Panc1 (cell line): ENCODE measurements at regions not wholly inside any gene's neighbourhood (a gene's known extent, or its start where the extent isn't known, plus 50 kb on each side); places are given as distances from the start of the nearest gene placed in this dataset.

Source experiments
- ATAC-seq: fragments of 200-7000 bp; cut with Tn5 transposase; 2 replicates; pipeline ENCODE4 v1.9.1; 2020; ENCODE audit warnings: mild to moderate bottlenecking, moderate library complexity
- BruUV-seq: library from RNA; stranded (reverse); fragments of 400-500 nt; replicated peaks from 2 replicates; lab custom pipeline; 2021; lab: Mats Ljungman, UMichigan
- CTCF ChIA-PET: fragments of 300-600 bp; sonication (Branson Sonifier 250); formaldehyde crosslinking; loops from one replicate; lab custom pipeline; 2022; ENCODE audit warnings: antibody characterized with exemption; lab: Charles Lee
- POLR2A ChIA-PET: fragments of 300-600 bp; sonication (Branson Sonifier 250); formaldehyde crosslinking; loops from one replicate; lab custom pipeline; 2022; ENCODE audit warnings: antibody characterized with exemption; lab: Charles Lee
- DNase-seq: peaks from one replicate; pipeline ENCODE4 v3.0.0-alpha.2; 2010; ENCODE audit warnings: low read depth, low spot score
- H3K27ac ChIP-seq: 2 replicates; pipeline ENCODE4 v1.5.1; 2011; ENCODE audit warnings: mild to moderate bottlenecking, low read length, inconsistent platforms
- H3K27me3 ChIP-seq: fragments of 200-500 bp; sonication (Bioruptor generic); 2 replicates; pipeline ENCODE4 v1.6.0; 2014; ENCODE audit warnings: low read length, inconsistent platforms; ENCODE audit not compliant: control insufficient read depth, insufficient read depth
- H3K36me3 ChIP-seq: fragments of 200-500 bp; sonication (Bioruptor generic); 2 replicates; pipeline ENCODE4 v1.5.1; 2014; ENCODE audit warnings: inconsistent platforms, mild to moderate bottlenecking, low read length, moderate library complexity; ENCODE audit not compliant: control insufficient read depth, insufficient read depth
- H3K4me1 ChIP-seq: 2 replicates; pipeline ENCODE4 v1.5.1; 2011; ENCODE audit warnings: inconsistent platforms, mild to moderate bottlenecking, low read length, moderate library complexity; ENCODE audit not compliant: control insufficient read depth, insufficient read depth
- H3K4me3 ChIP-seq, 2 experiments: 2 replicates each; pipeline ENCODE4 v1.5.1; 2011 to 2012; ENCODE audit warnings: low read depth in 2 of 2, low read length in 2 of 2, mild to moderate bottlenecking in 2 of 2, inconsistent platforms in 1 of 2, moderate library complexity in 1 of 2
- H3K9me3 ChIP-seq: fragments of 200-500 bp; sonication (Bioruptor generic); 2 replicates; pipeline ENCODE4 v1.5.1; 2014; ENCODE audit warnings: low read depth, mild to moderate bottlenecking, inconsistent platforms, low read length, moderate library complexity; ENCODE audit not compliant: control insufficient read depth, insufficient read depth
- POLR2AphosphoS5 ChIP-seq: IDR thresholded peaks from 2 replicates; pipeline ENCODE4 v1.6.1; 2012; ENCODE audit warnings: mild to moderate bottlenecking, low read depth, low read length, moderate library complexity
- REST ChIP-seq, 2 experiments: IDR thresholded peaks; 2 replicates each; pipeline ENCODE4 v1.6.1; 2011 to 2012; ENCODE audit warnings: low read depth in 2 of 2, control low read depth in 1 of 2, low read length in 1 of 2, mild to moderate bottlenecking in 1 of 2, moderate library complexity in 1 of 2; ENCODE audit not compliant: insufficient read depth in 1 of 2
- SIN3A ChIP-seq: IDR thresholded peaks from 2 replicates; pipeline ENCODE4 v1.6.1; 2012; ENCODE audit warnings: low read depth, mild to moderate bottlenecking, low read length, moderate library complexity, borderline replicate concordance; ENCODE audit not compliant: insufficient read depth
- TCF7L2 ChIP-seq: IDR thresholded peaks from 2 replicates; pipeline ENCODE4 v1.6.1; 2011; ENCODE audit warnings: mild to moderate bottlenecking, low read depth, low read length, inconsistent platforms
- in situ Hi-C: cut with HindIII; loops from 2 replicates; pipeline ENCODE4 v1.10.0; 2016; ENCODE audit warnings: low sequenced_read_pairs, low pct_unique_long_range_greater_than_20kb
- intact Hi-C: fragments of 100-400 bp; cut with micrococcal nuclease; formaldehyde crosslinking; loops from one replicate; pipeline ENCODE4 v1.10.0; 2022; ENCODE audit not compliant: unreplicated experiment
- TF ChIP-seq, protein P1 (sequence below): fragments of 450-650 bp; IDR thresholded peaks from 2 replicates; pipeline ENCODE4 v1.5.1; 2017; ENCODE audit warnings: mild to moderate bottlenecking

DNA sequence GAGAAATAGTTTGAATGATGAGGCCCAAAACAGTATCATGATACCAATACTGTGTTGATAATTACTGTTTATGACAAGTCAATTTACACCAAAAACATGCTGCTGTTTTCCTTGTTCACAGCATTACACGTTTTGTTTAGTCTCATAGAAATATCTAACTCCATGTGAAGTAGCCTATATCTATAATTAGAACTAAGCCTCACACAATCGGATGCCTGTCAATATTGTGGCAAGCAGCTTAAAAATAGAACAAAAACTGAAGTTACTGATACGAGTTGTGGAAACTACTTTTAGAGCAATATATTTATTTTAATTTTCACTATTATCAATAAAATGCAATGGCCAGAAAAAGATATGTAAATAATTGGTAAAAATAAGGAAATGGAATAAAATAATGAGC lies 470.8 kb downstream of the ZEB2 start:
- no peak overlapping the region for H3K4me3 ChIP-seq
- H3K9me3 ChIP-seq = no peaks in the 10 kb centered on the region
- no peak for TF ChIP-seq POLR2AphosphoS5
- TF ChIP-seq, protein P1, sequence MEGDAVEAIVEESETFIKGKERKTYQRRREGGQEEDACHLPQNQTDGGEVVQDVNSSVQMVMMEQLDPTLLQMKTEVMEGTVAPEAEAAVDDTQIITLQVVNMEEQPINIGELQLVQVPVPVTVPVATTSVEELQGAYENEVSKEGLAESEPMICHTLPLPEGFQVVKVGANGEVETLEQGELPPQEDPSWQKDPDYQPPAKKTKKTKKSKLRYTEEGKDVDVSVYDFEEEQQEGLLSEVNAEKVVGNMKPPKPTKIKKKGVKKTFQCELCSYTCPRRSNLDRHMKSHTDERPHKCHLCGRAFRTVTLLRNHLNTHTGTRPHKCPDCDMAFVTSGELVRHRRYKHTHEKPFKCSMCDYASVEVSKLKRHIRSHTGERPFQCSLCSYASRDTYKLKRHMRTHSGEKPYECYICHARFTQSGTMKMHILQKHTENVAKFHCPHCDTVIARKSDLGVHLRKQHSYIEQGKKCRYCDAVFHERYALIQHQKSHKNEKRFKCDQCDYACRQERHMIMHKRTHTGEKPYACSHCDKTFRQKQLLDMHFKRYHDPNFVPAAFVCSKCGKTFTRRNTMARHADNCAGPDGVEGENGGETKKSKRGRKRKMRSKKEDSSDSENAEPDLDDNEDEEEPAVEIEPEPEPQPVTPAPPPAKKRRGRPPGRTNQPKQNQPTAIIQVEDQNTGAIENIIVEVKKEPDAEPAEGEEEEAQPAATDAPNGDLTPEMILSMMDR = no peak
- TF ChIP-seq REST (IDR thresholded peaks at IDR 0.05; ENCODE audit: insufficient read depth in 1 of 2, low read depth in 2 of 2, low read length in 1 of 2) = no peak
- TF ChIP-seq TCF7L2 = no peak
- no peak for TF ChIP-seq SIN3A
- POLR2A ChIA-PET = no interaction called here
- DNase-seq (no peak), ATAC-seq (no peak)
- intact Hi-C loops (no loop called here), in situ Hi-C loops (no loop called here)
- CTCF ChIA-PET = no interaction called here
- H3K27me3 ChIP-seq = no peaks in the 10 kb centered on the region
- H3K4me1 ChIP-seq = no peaks in the 10 kb centered on the region
- no TSS peak for BruUV-seq
- no peaks in the 10 kb centered on the region for H3K36me3 ChIP-seq
- no peak overlapping the region for H3K27ac ChIP-seq

DNA sequence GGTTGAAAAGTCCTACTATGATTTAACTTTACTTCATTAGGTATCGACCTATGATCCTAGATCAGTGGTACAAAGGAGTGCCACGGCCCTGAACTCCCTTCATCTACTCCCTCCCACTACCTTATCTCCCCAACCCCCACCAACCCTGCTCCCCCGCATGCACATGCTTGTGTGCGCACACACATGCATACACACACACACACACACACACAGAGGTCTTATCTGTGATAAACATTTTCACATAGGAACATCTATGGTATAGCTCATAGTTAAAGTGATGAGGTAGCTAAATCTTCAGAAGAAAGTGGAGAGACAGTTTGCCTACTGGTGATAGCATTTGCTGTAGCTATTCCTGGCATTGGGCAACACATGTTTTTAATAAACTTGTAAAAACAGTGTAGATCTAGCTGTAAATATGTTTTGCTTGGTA lies 471.3 kb downstream of the ZEB2 start:
- no TSS peak for BruUV-seq
- Histone ChIP-seq H3K27me3 (no peaks in the 10 kb centered on the region), H3K27ac (no peak overlapping the region), H3K9me3 (no peaks in the 10 kb centered on the region), H3K4me3 (no peak overlapping the region), H3K4me1 (no peaks in the 10 kb centered on the region), H3K36me3 (no peaks in the 10 kb centered on the region)
- in situ Hi-C loops = no loop called here
- TF ChIP-seq TCF7L2 (no peak), REST (IDR thresholded peaks at IDR 0.05; ENCODE audit: insufficient read depth in 1 of 2, low read depth in 2 of 2, low read length in 1 of 2) (no peak), POLR2AphosphoS5 (no peak), SIN3A (no peak)
- TF ChIP-seq, protein P1 = no peak
- ATAC-seq (no peak), DNase-seq (no peak)
- intact Hi-C loops = no loop called here
- CTCF ChIA-PET = no interaction called here
- POLR2A ChIA-PET = no interaction called here
